HEK293T (cell line): ENCODE measurements at regions not wholly inside any gene's neighbourhood (a gene's known extent, or its start where the extent isn't known, plus 50 kb on each side); places are given as distances from the start of the nearest gene placed in this dataset.
"Not testable (repeated sequence)": the region's sequence is repeated elsewhere in the genome, so short reads cannot be mapped to it uniquely, and the experiment has no call there.

Experiments
- CTCF ChIA-PET: fragments of 350-600 bp; formaldehyde crosslinking; extraction: SDS; loops from one replicate; lab custom pipeline; 2021; ENCODE audit warnings: antibody characterized with exemption, inconsistent platforms; lab: Yijun Ruan, JAX
- POLR2A ChIA-PET: fragments of 350-600 bp; formaldehyde crosslinking; extraction: SDS; loops from one replicate; lab custom pipeline; 2020; ENCODE audit warnings: antibody characterized with exemption, inconsistent platforms; lab: Yijun Ruan, JAX
- DNase-seq: peaks from one replicate; pipeline ENCODE4 v3.0.0; 2012; ENCODE audit warnings: mixed read lengths; ENCODE audit errors: extremely low spot score
- ARNT ChIP-seq: fragments of 450-650 bp; IDR thresholded peaks from 2 replicates; pipeline ENCODE4 v1.6.1; 2017; ENCODE audit warnings: mild to moderate bottlenecking
- BHLHE40 ChIP-seq: fragments of 450-650 bp; IDR thresholded peaks from 2 replicates; pipeline ENCODE4 v1.6.1; 2016; ENCODE audit warnings: mild to moderate bottlenecking, moderate library complexity, borderline replicate concordance
- CTBP1 ChIP-seq: fragments of 450-650 bp; IDR thresholded peaks from 2 replicates; pipeline ENCODE4 v1.6.1; 2016; ENCODE audit warnings: borderline replicate concordance
- ELF4 ChIP-seq: fragments of 450-650 bp; IDR thresholded peaks from 2 replicates; pipeline ENCODE4 v1.6.1; 2017; ENCODE audit warnings: antibody characterized with exemption
- FOXA1 ChIP-seq: fragments of 450-650 bp; IDR thresholded peaks from 2 replicates; pipeline ENCODE4 v1.6.1; 2016; ENCODE audit warnings: mild to moderate bottlenecking
- FOXK2 ChIP-seq: fragments of 450-650 bp; IDR thresholded peaks from 2 replicates; pipeline ENCODE4 v1.6.1; 2016; ENCODE audit warnings: mild to moderate bottlenecking
- FOXM1 ChIP-seq: fragments of 450-650 bp; IDR thresholded peaks from 2 replicates; pipeline ENCODE4 v1.6.1; 2017; ENCODE audit warnings: mild to moderate bottlenecking, borderline replicate concordance
- HDGF ChIP-seq: fragments of 450-650 bp; IDR thresholded peaks from 2 replicates; pipeline ENCODE4 v1.6.1; 2017; ENCODE audit warnings: antibody characterized with exemption, borderline replicate concordance
- L3MBTL2 ChIP-seq: fragments of 450-650 bp; conservative IDR thresholded peaks from 2 replicates; pipeline ENCODE4 v1.6.1; 2016; ENCODE audit warnings: mild to moderate bottlenecking
- LEF1 ChIP-seq: fragments of 450-650 bp; IDR thresholded peaks from 2 replicates; pipeline ENCODE4 v1.6.1; 2017; ENCODE audit warnings: mild to moderate bottlenecking, borderline replicate concordance
- NFRKB ChIP-seq: fragments of 450-650 bp; IDR thresholded peaks from 2 replicates; pipeline ENCODE4 v1.6.1; 2016; ENCODE audit warnings: mild to moderate bottlenecking, moderate library complexity
- SP1 ChIP-seq: fragments of 450-650 bp; IDR thresholded peaks from 2 replicates; pipeline ENCODE4 v1.6.1; 2017
- SUZ12 ChIP-seq: fragments of 450-650 bp; IDR thresholded peaks from 2 replicates; pipeline ENCODE4 v1.6.1; 2016; ENCODE audit warnings: mild to moderate bottlenecking
- TARDBP ChIP-seq: fragments of 450-650 bp; IDR thresholded peaks from 2 replicates; pipeline ENCODE4 v1.6.1; 2016
- ZNF384 ChIP-seq: fragments of 450-650 bp; IDR thresholded peaks from 2 replicates; pipeline ENCODE4 v1.6.1; 2016
- TF ChIP-seq, protein P1 (sequence below): fragments of 450-650 bp; IDR thresholded peaks from 2 replicates; pipeline ENCODE4 v1.6.1; 2016

DNA sequence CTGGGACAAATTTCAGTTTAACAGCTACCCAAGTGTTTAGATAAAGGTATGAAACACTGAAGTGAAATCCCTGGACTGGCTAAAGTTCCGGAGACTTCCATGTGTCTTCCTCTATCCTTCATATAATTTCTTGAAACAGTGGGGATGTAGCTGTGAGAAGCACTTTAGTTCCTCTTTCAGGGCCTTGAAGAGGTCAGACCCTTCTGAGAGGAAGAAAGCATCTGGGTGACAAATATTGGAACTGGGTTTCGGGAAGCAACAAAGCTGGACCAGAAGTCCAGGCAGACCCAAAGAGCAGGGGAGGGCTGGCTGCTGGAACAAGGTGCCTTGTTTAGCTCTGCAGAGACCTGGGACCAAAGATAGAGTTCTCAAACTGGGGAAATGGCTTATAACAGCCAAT is 75.4 kb upstream of the ZFAND5 start:
- CTCF ChIA-PET, result no interaction called here
- DNase-seq, result no peak
- TF ChIP-seq FOXK2, result no peak
- no peak for TF ChIP-seq ZNF384
- TF ChIP-seq LEF1, result no peak
- TF ChIP-seq L3MBTL2, result no peak
- POLR2A ChIA-PET, result no interaction called here

DNA sequence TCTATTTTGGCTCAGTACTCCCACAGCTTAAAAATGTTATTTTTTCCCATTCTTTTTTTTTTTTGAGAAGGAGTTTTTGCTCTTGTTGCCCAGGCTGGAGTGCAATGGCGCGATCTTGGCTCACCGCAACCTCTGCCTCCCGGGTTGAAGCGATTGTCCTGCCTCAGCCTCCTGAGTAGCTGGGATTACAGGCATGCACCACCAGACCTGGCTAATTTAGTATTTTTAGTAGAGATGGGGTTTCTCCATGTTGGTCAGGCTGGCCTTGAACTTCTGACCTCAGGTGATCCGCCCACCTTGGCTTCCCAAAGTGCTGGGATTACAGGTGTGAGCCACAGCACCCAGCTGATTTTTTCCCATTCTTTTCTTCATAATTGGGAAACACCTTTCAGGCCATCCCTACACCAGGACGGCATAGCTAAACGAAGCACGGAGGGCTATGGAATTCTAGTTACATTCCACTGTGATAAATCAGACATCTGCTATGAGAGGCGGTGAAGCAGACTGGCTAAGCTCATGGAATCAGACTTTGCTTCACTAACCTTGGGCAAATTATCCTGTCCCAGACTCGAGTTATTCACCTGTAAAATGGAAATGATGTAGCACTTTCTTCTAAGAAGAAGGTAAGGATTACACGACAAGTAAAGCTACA is 68.7 kb upstream of the ZFAND5 start:
- POLR2A ChIA-PET, CTCF ChIA-PET, DNase-seq: not testable (repeated sequence)

DNA sequence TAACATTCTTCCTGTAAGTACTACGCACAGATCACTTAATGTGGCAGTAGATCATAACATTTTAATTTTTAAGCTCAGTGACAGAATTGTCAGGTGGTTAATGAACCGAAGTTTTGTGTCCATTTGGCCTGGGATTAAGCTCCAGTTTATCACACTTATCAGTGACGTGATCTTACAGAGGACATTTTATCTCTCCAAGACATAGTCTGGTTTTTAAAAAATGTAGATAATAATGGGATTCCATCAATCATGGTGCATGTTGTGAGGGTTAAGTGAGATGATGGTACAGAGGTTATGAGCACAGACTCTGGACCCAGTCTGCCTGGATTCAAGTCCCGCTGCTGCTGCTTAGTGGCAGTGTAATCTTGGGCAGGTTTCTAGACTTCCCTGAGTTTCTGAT is 66.0 kb upstream of the ZFAND5 start:
- ChIA-PET POLR2A (no interaction called here), CTCF (interaction anchor here (0.6 kb wide), 1 partner anchor 612 kb away, joined by 4 read pairs; no protein-coding TSS in a partner anchor)
- TF ChIP-seq BHLHE40 (no peak), HDGF (no peak), FOXA1 (no peak), ELF4 (no peak), FOXM1 (no peak), SUZ12 (no peak), TARDBP (no peak)
- DNase-seq, result no peak

DNA sequence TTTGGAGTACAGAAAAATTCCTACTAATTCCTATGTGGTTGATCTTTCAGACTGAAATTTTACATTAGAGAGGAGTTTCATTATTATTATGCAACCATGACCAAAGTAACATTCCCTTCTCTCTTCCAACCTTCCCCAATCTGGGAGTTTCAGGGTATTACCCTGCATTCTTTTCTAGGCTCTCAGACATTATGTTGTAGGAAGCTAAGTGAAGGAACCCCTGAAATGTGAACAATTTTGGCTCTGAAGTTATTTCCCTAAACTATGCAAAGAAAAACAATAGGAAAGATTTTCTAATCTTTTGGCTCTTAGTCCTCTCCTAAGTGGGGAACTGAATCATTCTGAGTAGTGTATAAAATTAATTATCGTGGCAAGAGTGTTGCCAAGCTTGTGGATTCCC is 63.3 kb upstream of the ZFAND5 start:
- no peak for DNase-seq
- TF ChIP-seq ZNF384 (no peak), FOXM1 (no peak), SP1 (no peak), HDGF (no peak), ELF4 (no peak), L3MBTL2 (no peak), NFRKB (no peak)
- ChIA-PET POLR2A (no interaction called here), CTCF (no interaction called here)

DNA sequence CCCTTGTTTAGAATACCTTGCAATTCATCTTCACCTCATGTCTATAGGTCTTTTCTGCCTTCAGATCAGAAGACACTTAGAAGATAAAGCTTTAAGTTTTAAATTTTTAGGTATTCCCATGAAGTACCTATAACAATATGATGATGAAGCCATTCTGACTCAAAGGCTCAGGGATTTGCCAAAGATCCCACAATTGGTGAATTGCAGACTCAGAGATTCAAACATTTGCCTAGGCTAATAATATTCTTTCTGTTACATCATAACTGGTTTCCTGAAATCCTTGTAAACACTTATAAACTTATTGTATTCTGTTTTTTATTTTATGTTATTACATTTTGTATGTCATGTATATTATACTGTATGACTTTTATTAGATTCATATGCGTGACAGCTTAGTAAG is 62.8 kb upstream of the ZFAND5 start:
- ChIA-PET CTCF (no interaction called here), POLR2A (no interaction called here)
- no peak for DNase-seq
- TF ChIP-seq BHLHE40 (no peak), SP1 (no peak), CTBP1 (no peak), ELF4 (no peak), SUZ12 (no peak), ZNF384 (no peak), LEF1 (no peak), FOXK2 (no peak), L3MBTL2 (no peak), FOXA1 (no peak), ARNT (no peak), NFRKB (no peak), TARDBP (no peak), HDGF (no peak)
- TF ChIP-seq, protein P1, sequence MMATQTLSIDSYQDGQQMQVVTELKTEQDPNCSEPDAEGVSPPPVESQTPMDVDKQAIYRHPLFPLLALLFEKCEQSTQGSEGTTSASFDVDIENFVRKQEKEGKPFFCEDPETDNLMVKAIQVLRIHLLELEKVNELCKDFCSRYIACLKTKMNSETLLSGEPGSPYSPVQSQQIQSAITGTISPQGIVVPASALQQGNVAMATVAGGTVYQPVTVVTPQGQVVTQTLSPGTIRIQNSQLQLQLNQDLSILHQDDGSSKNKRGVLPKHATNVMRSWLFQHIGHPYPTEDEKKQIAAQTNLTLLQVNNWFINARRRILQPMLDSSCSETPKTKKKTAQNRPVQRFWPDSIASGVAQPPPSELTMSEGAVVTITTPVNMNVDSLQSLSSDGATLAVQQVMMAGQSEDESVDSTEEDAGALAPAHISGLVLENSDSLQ, result no peak

DNA sequence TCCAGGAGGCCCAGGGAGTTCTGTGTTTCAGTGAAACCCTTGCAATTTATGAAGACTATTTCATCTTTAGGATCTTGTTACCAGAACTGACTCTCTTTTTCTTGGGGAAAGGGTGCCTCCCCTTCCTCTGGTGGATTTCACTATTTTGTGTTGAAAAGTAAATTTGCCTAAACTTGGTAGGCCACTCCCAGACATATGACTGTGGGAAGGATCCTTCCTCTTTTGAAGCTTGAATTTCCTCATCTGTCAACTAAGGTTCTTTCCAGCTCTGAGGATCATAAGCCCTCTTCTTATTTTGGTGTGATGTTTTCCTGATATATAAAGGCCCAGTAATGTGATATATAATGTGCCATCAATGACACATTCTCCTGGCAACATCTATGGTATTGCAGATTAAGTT is 59.1 kb upstream of the ZFAND5 start:
- DNase-seq, result no peak
- CTCF ChIA-PET, result no interaction called here
- no peak for TF ChIP-seq NFRKB
- TF ChIP-seq, protein P1, result no peak
- TF ChIP-seq HDGF, result no peak
- no peak for TF ChIP-seq CTBP1
- no peak for TF ChIP-seq SUZ12
- TF ChIP-seq ZNF384, result no peak
- no peak for TF ChIP-seq L3MBTL2
- POLR2A ChIA-PET, result no interaction called here

DNA sequence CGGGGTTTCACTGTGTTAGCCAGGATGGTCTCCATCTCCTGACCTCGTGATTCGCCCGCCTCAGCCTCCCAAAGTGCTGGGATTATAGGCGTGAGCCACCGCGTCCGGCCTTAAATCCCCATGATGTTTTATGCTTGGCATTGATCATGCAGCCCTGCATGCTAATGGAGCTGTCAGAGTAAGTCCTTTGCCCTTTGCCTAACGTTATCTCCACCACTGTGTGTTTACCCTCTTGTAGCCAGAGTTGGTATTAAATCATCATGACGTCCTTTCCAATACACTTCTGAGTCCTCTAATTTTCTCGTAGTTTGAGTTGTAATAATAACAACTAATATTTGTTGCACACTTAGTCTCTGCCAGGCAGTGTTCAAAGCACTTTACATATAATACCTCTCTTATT is 57.2 kb upstream of the ZFAND5 start:
- CTCF ChIA-PET, result no interaction called here
- no peak for TF ChIP-seq ZNF384
- no peak for TF ChIP-seq HDGF
- no peak for TF ChIP-seq L3MBTL2
- TF ChIP-seq BHLHE40, result no peak
- TF ChIP-seq SUZ12, result no peak
- TF ChIP-seq FOXK2, result no peak
- TF ChIP-seq LEF1, result no peak
- no peak for TF ChIP-seq ELF4
- TF ChIP-seq TARDBP, result no peak
- no peak for TF ChIP-seq CTBP1
- TF ChIP-seq SP1, result no peak
- TF ChIP-seq, protein P1, result no peak
- no peak for TF ChIP-seq NFRKB
- no peak for TF ChIP-seq FOXM1
- POLR2A ChIA-PET, result interaction anchor here (1.0 kb wide), 1 partner anchor 57 kb away, joined by 4 read pairs; the partner anchor contains the start of gene ZFAND5
- no peak for DNase-seq
